ENCODE measurements at regions not wholly inside any gene's neighbourhood (a gene's known extent, or its start where the extent isn't known, plus 50 kb on each side); places are given as distances from the start of the nearest gene placed in this dataset.
"Not testable (repeated sequence)": the region's sequence is repeated elsewhere in the genome, so short reads cannot be mapped to it uniquely, and the experiment has no call there.

GRCh38 chr19:31445406-31445805 lies 96.2 kb upstream of the TSHZ3 start:
- DNase-seq (ENCODE audit: low read depth, low spot score) = no peak

GRCh38 chr19:31448221-31448657 lies 99.0 kb upstream of the TSHZ3 start:
- peak; percentile 29 for DNase-seq (ENCODE audit: low read depth, low spot score)

GRCh38 chr19:31449379-31449778 lies 100.1 kb upstream of the TSHZ3 start:
- no peak for DNase-seq (ENCODE audit: low read depth, low spot score)

- no peak for DNase-seq (ENCODE audit: low read depth, low spot score)
Observed at GRCh38 chr19:31450696-31451095, 101.5 kb upstream of the TSHZ3 start.

- no peak for DNase-seq (ENCODE audit: low read depth, low spot score)
Observed at GRCh38 chr19:31451686-31452330, 102.6 kb upstream of the TSHZ3 start.

GRCh38 chr19:31459430-31459829 lies 110.2 kb upstream of the TSHZ3 start:
- no peak for DNase-seq (ENCODE audit: low read depth, low spot score)

GRCh38 chr19:31461814-31462539 lies 112.7 kb upstream of the TSHZ3 start:
- no peak for DNase-seq (ENCODE audit: low read depth, low spot score)

- no peak for DNase-seq (ENCODE audit: low read depth, low spot score)
Observed at GRCh38 chr19:31470229-31470939, 121.1 kb upstream of the TSHZ3 start.

GRCh38 chr19:31470952-31471351 lies 121.7 kb upstream of the TSHZ3 start:
- DNase-seq (ENCODE audit: low read depth, low spot score) = no peak

- DNase-seq (ENCODE audit: low read depth, low spot score) = no peak
Observed at GRCh38 chr19:31478241-31478640, 129.0 kb upstream of the TSHZ3 start.

- no peak for DNase-seq (ENCODE audit: low read depth, low spot score)
Observed at GRCh38 chr19:31483226-31483857, 134.1 kb upstream of the TSHZ3 start.

GRCh38 chr19:31484858-31485410 lies 135.7 kb upstream of the TSHZ3 start:
- not testable (repeated sequence) for DNase-seq (ENCODE audit: low read depth, low spot score)

GRCh38 chr19:31485472-31485871 lies 136.2 kb upstream of the TSHZ3 start:
- no peak for DNase-seq (ENCODE audit: low read depth, low spot score)

- no peak for DNase-seq (ENCODE audit: low read depth, low spot score)
Observed at GRCh38 chr19:31491242-31491641, 142.0 kb upstream of the TSHZ3 start.

GRCh38 chr19:31492050-31492449 lies 142.8 kb upstream of the TSHZ3 start:
- DNase-seq (ENCODE audit: low read depth, low spot score) = no peak

GRCh38 chr19:31496076-31496475 lies 146.8 kb upstream of the TSHZ3 start:
- no peak for DNase-seq (ENCODE audit: low read depth, low spot score)

- DNase-seq (ENCODE audit: low read depth, low spot score) = no peak
Observed at GRCh38 chr19:31497709-31498108, 148.5 kb upstream of the TSHZ3 start.

- DNase-seq (ENCODE audit: low read depth, low spot score) = no peak
Observed at GRCh38 chr19:31498781-31499180, 149.5 kb upstream of the TSHZ3 start.

GRCh38 chr19:31499281-31500196 lies 150.3 kb upstream of the TSHZ3 start:
- DNase-seq (ENCODE audit: low read depth, low spot score) = no peak

- DNase-seq (ENCODE audit: low read depth, low spot score) = no peak
Observed at GRCh38 chr19:31500197-31500830, 151.1 kb upstream of the TSHZ3 start.

Measured in astrocyte of the hippocampus (primary cell).